Central memory CD4-positive, alpha-beta T cell (primary cell): ENCODE measurements at regions not wholly inside any gene's neighbourhood (a gene's known extent, or its start where the extent isn't known, plus 50 kb on each side); places are given as distances from the start of the nearest gene placed in this dataset.

Source experiments
- DNase-seq: peaks from one replicate; pipeline ENCODE4 v3.0.0; 2022

DNA sequence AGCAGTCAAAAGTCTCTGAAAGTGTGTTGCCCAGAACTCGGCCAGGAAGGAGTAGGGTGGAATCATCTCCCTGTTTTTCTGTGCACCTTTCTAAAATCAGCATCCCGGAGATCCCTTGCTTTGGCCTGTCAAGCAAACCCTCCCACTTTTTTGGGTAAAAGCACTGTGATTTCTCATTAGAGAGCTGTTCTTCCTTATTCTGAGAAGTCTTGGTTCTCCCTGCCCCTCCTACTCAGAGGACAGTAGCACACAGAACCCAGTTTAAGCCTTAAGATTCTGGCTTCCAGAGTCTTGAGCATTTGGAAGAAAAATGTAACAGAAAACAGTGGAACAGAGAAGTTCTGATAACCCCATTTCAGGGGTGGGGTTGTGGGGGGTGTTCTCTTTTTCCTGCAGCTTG is 52.6 kb upstream of the KATNAL1 start:
- no peak for DNase-seq

DNA sequence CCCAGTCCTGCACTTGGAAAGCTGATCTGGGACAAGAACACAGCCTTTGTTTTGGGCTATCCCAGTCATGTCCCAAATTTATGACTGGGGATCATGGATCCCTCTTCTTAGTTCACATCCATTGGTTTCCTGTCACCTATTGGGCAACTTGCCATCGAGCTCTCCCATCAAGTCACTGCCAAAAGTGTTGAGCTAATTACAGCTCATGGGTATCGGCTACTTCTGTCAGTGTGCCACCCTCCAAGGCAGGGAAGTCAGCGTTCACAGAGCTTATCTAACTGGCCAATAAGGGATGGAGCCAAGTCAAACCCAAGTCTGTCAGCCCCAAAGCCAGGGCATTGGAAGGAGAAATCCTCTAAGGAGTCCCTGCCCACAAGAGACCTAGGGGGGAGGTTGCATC is 53.2 kb upstream of the KATNAL1 start:
- DNase-seq, result no peak

DNA sequence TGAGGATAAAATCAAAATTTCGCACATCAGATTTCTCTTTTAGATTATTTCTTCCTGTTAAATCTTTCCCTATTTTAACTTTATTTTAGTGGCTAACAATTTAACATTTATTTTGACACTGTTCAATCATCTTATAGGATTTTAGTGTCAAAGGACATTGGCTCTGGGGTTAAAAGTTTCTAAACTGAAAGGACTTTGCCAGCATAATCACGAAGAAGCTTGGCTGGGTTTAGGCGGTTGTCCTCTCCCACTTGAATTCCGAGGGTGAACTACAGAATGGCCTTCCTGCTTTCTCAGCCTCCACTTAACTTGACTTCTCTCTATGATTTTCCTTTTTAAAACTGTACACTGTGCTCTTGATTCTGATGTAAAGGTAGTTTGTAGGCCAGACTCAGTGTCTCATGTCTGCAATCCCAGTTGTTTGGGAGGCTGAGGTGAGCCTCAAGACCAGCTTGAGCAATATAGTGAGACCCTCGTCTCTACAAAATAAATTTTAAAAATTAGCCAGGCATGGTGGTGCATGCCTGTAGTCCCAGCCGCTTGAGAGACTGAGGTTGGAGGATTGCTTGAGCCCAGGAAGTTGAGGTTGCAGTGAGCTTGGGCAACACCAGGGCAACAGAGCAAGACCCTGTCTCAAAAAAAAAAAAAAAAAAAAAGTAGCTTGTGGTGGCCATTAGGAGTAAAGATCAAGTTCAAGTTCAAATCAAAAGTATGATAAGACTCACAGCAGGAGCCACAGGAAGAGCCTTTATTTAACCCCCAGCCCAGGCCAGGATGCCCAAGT is 54.8 kb upstream of the KATNAL1 start:
- no peak for DNase-seq

DNA sequence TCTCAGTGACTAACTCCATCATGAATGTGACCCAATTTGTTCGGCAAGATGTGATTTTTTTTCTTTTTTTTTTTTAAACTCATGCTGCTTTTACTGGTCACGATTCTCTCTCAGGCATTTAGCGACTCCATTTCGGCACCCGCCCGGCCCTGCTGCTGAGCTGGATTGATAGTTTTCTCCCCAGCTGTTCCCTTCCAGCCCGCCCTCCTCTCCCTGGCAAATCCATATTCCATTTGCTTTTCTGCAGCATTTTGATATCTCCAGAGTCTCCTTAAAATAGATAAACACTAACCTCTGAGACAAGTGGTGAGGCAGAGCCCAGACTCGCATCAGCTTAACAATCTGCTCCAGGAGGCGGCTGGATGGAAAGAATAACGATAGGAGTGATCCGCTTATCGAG is 55.5 kb upstream of the KATNAL1 start:
- no peak for DNase-seq

DNA sequence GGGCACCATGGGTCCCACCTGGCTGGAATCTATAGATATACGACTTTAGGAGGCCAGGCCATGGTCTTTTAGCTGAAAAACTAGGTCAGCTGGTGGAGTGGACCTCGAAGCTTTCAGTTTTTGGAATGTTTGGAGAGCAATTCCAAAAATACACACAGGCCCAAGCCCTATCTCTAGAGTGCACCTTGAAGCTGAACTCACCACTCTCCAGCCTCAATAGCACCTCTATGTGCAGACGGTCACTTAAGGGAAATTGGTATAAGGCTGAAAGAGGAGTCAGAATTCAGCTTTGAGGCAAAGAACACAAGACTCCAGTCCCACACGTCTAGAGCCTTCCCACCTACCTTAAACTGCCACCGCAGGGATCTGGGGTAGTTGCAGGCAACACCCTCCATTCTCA is 56.4 kb upstream of the KATNAL1 start:
- no peak for DNase-seq

DNA sequence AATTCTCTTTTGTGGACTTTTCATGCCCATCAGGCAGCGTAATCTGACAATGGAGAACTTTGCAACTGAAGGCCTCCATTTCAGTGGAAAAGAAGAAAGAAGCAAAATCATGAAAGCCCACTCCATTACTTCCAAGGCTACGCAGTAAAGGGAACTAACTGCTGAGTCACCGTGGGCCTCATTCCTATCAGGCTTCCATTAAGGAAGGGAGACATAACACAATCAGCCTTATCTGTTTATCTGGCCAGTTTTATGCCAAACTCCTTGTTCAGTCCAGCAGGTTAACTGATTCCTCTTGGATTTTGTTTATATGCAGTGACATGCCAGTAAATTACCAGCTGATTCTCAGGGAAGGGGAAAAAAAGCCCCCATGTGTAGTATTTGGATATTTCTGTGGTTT is 56.8 kb upstream of the KATNAL1 start:
- no peak for DNase-seq

DNA sequence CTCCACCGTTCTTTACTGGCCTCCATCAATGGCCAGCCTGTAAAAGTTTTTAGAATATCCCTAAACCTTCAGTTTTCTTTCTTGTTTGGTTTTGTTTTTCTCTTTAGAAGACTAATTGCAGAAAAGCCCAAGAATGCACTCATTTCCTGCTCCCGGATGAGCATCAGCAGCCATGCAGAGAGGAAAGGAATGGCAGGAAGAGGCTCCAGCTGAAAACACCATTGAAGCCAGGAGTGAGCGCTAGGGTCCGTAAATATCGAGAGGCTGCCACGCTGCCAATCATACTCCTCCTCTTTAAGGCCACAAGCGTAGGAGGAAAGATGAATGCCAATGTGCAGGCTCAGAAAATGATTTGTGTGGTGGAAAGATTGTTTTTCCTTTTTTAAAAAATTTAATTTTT is 57.4 kb upstream of the UBE2L5 start:
- DNase-seq, result no peak

DNA sequence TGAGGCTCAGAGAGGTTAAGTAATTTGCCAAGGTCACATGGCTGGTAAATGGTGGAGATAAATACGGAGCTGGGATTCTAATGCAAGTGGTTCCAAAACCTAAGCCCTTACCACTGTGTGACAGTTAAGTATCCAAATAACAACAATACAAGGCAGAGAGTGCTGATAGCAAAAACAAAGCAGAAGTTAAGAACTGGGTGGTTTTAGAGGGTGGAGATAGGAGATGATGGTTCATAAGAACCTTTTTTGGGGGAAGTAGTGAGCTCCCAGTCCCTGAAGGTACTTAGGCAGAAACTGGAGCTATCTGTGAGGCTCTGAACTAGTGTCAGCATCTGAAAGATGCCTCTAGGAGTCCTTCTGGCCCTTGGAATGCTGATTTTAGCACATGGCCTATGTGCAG is 56.2 kb upstream of the UBE2L5 start:
- no peak for DNase-seq

DNA sequence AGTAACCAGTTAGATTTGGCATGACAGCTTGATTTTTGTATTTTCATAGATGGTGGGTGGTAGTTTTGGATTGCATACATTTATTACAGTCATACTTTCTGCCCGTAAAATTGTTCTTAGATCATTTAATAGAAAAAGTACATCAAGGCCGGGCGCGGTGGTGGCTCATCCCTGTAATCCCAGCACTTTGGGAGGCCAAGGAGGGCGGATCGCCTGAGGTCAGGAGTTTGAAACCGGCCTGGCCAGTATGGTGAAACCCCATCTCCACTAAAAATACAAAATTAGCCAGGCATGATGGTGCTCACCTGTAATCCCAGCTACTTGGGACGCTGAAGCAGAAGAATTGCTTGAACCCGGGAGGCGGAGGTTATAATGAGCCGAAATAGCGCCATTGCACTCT is 55.0 kb upstream of the UBE2L5 start:
- no peak for DNase-seq

DNA sequence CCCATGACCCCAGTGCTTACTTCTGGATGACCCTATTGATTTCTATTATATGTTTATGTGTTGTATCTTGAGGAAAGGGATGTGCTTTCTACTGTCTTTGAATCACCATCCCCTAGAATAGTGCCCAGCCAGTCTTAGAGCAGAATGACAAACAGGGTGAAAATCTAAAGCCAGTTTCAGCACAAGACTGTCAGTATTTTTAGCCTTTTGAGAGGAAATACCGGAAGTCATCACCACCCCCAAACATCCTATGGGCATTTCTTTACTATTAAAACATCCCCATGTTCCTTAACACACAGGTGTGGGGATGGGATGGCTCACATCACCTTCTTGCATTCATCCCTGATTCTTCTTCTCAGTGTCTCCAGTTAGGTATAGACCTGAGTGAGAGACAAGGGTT is 52.1 kb upstream of the UBE2L5 start:
- DNase-seq, result no peak

DNA sequence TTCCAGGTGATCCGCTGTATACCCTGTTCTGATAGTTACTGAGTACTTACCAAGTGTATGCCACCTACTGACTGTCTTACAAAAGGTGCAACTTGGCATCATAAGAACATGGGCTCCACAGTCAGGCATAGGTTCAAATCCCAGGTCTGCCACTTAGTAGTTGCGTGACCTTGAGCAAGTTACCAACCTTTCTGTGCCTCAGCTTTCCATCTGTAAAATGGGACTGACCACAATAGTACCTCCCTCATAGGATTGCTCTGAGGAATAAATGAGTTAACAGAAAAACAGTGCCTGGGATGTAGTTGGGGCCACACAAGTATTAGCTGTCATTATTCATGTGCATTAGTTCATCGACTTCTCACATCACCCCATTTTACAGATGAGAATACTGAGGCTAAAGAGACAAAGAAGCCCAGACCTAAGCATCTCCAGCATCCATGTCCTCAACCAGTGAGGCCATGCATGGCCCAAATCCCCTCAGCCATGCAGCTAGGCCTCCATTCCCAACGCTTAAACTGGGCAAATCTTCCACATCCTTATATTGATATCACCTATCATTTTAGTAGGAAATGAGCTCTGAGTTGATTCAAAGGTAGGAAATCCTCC is 51.3 kb upstream of the UBE2L5 start:
- no peak for DNase-seq

DNA sequence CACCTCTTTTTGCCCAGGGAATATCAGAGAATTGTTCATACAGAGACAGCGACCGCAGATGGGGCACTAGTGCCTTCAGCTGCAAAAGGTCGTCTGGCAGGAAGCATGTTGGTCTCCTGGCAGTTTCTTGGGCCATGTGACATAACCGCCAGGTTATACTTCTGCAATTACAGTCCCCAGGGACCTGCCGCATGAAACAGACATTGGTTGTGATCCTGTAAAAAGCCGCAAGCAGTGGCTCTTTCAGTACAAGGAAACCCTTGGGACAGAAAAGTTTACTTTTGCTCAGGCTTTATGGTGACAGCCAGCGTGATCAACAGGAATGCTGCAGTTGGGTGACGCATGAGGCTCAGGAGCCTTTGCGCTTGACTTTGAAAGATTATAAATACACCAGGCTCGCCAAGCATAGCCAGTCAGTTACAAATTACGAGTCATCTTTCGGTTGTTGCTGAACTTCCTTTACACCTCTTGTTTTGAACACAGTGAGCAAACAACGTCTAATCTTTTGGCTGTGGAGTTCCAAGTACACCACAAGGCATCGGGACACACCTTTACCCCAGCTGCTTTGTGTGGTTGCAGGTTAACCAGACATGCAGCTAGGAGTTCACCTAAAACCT is 50.5 kb upstream of the UBE2L5 start:
- DNase-seq, result peak; percentile 89
